GM12878 (cell line): ENCODE measurements at regions not wholly inside any gene's neighbourhood (a gene's known extent, or its start where the extent isn't known, plus 50 kb on each side); places are given as distances from the start of the nearest gene placed in this dataset.

Source experiments
- ATAC-seq: fragments of 200-7000 bp; cut with Tn5 transposase; 3 replicates; pipeline ENCODE4 v1.9.1; 2020; ENCODE audit warnings: mild to moderate bottlenecking, moderate library complexity
- BruUV-seq: library from RNA; stranded (reverse); fragments of 400-500 nt; replicated peaks from 2 replicates; lab custom pipeline; 2021; lab: Mats Ljungman, UMichigan
- CTCF ChIA-PET: fragments of 300-600 bp; sonication (Branson Sonifier 250); formaldehyde crosslinking; extraction: SDS; loops from one replicate; lab custom pipeline; 2021; ENCODE audit warnings: inconsistent platforms; lab: Yijun Ruan, JAX
- POLR2A ChIA-PET: fragments of 350-600 bp; formaldehyde crosslinking; extraction: SDS; loops from one replicate; lab custom pipeline; 2021; ENCODE audit warnings: inconsistent platforms; lab: Charles Lee
- RAD21 ChIA-PET: fragments of 300-600 bp; sonication (Branson Sonifier 250); formaldehyde crosslinking; loops from one replicate; lab custom pipeline; 2023; ENCODE audit warnings: antibody characterized with exemption; ENCODE audit not compliant: unreplicated experiment; lab: Charles Lee
- SMC1A ChIA-PET: fragments of 300-600 bp; sonication (Branson Sonifier 250); formaldehyde crosslinking; loops from one replicate; lab custom pipeline; 2023; ENCODE audit not compliant: unreplicated experiment, uncharacterized antibody; lab: Charles Lee
- DNase-seq: peaks from one replicate; pipeline ENCODE4 v3.0.0-alpha.2; 2011; ENCODE audit warnings: low read depth, low spot score
- FAIRE-seq: peaks from 3 replicates; lab custom pipeline; 2011; peaks lifted over from hg19 to GRCh38; lab: Jason Lieb, UNC
- H2AFZ ChIP-seq: 2 replicates; pipeline ENCODE4 v1.6.0; 2011; ENCODE audit warnings: low read depth, low read length, control low read depth; ENCODE audit not compliant: control insufficient read depth
- H3K27ac ChIP-seq: 2 replicates; pipeline ENCODE4 v1.5.1; 2011; ENCODE audit warnings: control low read depth; ENCODE audit not compliant: control insufficient read depth, insufficient read depth
- H3K27me3 ChIP-seq, 2 experiments: replicated peaks in 1 of 2; 2 replicates each; pipeline versions ENCODE4 v1.6.0 to v1.6.1; 2011; ENCODE audit warnings: low read length in 1 of 2; ENCODE audit not compliant: control insufficient read depth in 2 of 2, insufficient read depth in 2 of 2
- H3K36me3 ChIP-seq, 2 experiments: 2 replicates each; pipeline ENCODE4 v1.5.1; 2011; ENCODE audit warnings: low read length in 1 of 2; ENCODE audit not compliant: control insufficient read depth in 2 of 2, insufficient read depth in 2 of 2
- H3K4me1 ChIP-seq: 2 replicates; pipeline ENCODE4 v1.6.1; 2011; ENCODE audit warnings: mild to moderate bottlenecking, low read length, moderate library complexity, mixed read lengths; ENCODE audit not compliant: control insufficient read depth, insufficient read depth
- H3K4me2 ChIP-seq: 2 replicates; pipeline ENCODE4 v1.6.0; 2011; ENCODE audit warnings: control low read depth; ENCODE audit not compliant: control insufficient read depth, insufficient read depth
- H3K4me3 ChIP-seq: fragments of 200-600 bp; sonication (generic); 2 replicates; pipeline ENCODE4 v1.5.1; 2016
- H3K79me2 ChIP-seq: 2 replicates; pipeline ENCODE4 v1.6.0; 2011; ENCODE audit warnings: low read length; ENCODE audit not compliant: control insufficient read depth, insufficient read depth
- H3K9ac ChIP-seq: 2 replicates; pipeline ENCODE4 v1.8.0; 2011; ENCODE audit warnings: low read length, control low read depth, mixed read lengths; ENCODE audit not compliant: control insufficient read depth, insufficient read depth
- H3K9me3 ChIP-seq: replicated peaks from 3 replicates; pipeline ENCODE4 v1.5.1; 2011; ENCODE audit warnings: mild to moderate bottlenecking, low read length; ENCODE audit not compliant: control insufficient read depth, insufficient read depth
- H4K20me1 ChIP-seq: 2 replicates; pipeline ENCODE4 v1.6.0; 2011; ENCODE audit not compliant: control insufficient read depth, insufficient read depth
- CEBPB ChIP-seq, 2 experiments: fragments of 150-350 bp in 1 of 2; IDR thresholded peaks; 2 replicates each; pipeline ENCODE4 v1.6.1; 2012 to 2014; ENCODE audit warnings: low read depth in 2 of 2, low read length in 2 of 2, borderline replicate concordance in 1 of 2, inconsistent platforms in 1 of 2
- CEBPZ ChIP-seq: fragments of 150-350 bp; IDR thresholded peaks from 2 replicates; pipeline ENCODE4 v1.6.1; 2016; ENCODE audit warnings: low read depth, low read length
- CHD4 ChIP-seq: fragments of 200-600 bp; sonication (generic); IDR thresholded peaks from 2 replicates; pipeline ENCODE4 v1.6.1; 2016; ENCODE audit warnings: mild to moderate bottlenecking
- DPF2 ChIP-seq: fragments of 450-650 bp; IDR thresholded peaks from 2 replicates; pipeline ENCODE4 v1.6.1; 2017; ENCODE audit warnings: mild to moderate bottlenecking
- SUPT20H ChIP-seq: IDR thresholded peaks from 2 replicates; pipeline ENCODE4 v1.6.1; 2011; ENCODE audit warnings: low read depth, mild to moderate bottlenecking, low read length, moderate library complexity, borderline replicate concordance; ENCODE audit not compliant: control insufficient read depth
- ZSCAN29 ChIP-seq: fragments of 450-650 bp; IDR thresholded peaks from 2 replicates; pipeline ENCODE4 v1.6.1; 2017; ENCODE audit warnings: mild to moderate bottlenecking, moderate library complexity
- WGBS: methylation state at CpG from one replicate; pipeline ENCODE4 v1.1.6; 2016; ENCODE audit warnings: low lambda C conversion rate; ENCODE audit not compliant: insufficient replicate concordance, insufficient coverage; ENCODE audit errors: missing lambda C conversion rate; 5-methylcytosine and 5-hydroxymethylcytosine counted together
- in situ Hi-C: fragments of 300-500 bp; cut with MboI; formaldehyde crosslinking; loops from 9 replicates; pipeline ENCODE4 v1.14.3; 2018; ENCODE audit warnings: mixed read lengths
- intact Hi-C: fragments of 100-400 bp; cut with micrococcal nuclease; formaldehyde crosslinking; loops from one replicate; pipeline ENCODE4 v1.14.2; 2022; ENCODE audit not compliant: unreplicated experiment

- ATAC-seq (no peak), DNase-seq (no peak), FAIRE-seq (no peak)
- no peaks in the 10 kb centered on the region for H3K4me1 ChIP-seq
- H3K27me3 ChIP-seq: no peaks in the 10 kb centered on the region
- no peaks in the 10 kb centered on the region for H4K20me1 ChIP-seq
- H3K4me3 ChIP-seq: no peak overlapping the region
- no peaks in the 10 kb centered on the region; the same call in 2 of the 3 replicates for H3K9me3 ChIP-seq
- no peaks in the 10 kb centered on the region for H3K79me2 ChIP-seq
- no TSS peak for BruUV-seq
- POLR2A ChIA-PET: no interaction called here
- CTCF ChIA-PET: no interaction called here
- H3K27ac ChIP-seq: no peak overlapping the region
- RAD21 ChIA-PET: interaction anchor here (0.9 kb wide), 1 partner anchor 1292 kb away, joined by 4 read pairs; no protein-coding TSS in a partner anchor
- no peak overlapping the region for H3K9ac ChIP-seq
- no peak overlapping the region for H2AFZ ChIP-seq
- in situ Hi-C loops (no loop called here), intact Hi-C loops (loop anchor here (10.0 kb wide), 1 partner anchor 64 kb away; no protein-coding TSS in a partner anchor)
- no peak overlapping the region for H3K4me2 ChIP-seq
- TF ChIP-seq ZSCAN29: no peak
- TF ChIP-seq CHD4: no peak
- no peak for TF ChIP-seq DPF2
- TF ChIP-seq SUPT20H: no peak
- TF ChIP-seq, all 136 proteins: peak for 0
- 33% methylated on average over 5 of the region's 5 CpGs for WGBS
- no peaks in the 10 kb centered on the region for H3K36me3 ChIP-seq
- SMC1A ChIA-PET: no interaction called here
Observed at GRCh38 chr9:11348366-11348765, 735.6 kb upstream of the PTPRD start.

- FAIRE-seq (no peak), DNase-seq (no peak), ATAC-seq (no peak)
- Histone ChIP-seq H4K20me1 (no peaks in the 10 kb centered on the region), H3K36me3 (no peaks in the 10 kb centered on the region), H3K9ac (no peak overlapping the region), H3K27me3 (no peaks in the 10 kb centered on the region), H3K9me3 (no peaks in the 10 kb centered on the region; the same call in 2 of the 3 replicates), H3K4me3 (no peak overlapping the region), H3K27ac (no peak overlapping the region), H2AFZ (no peak overlapping the region), H3K4me2 (no peak overlapping the region), H3K4me1 (no peaks in the 10 kb centered on the region), H3K79me2 (no peaks in the 10 kb centered on the region)
- POLR2A ChIA-PET: no interaction called here
- intact Hi-C loops: loop anchor here (10.0 kb wide), 1 partner anchor 64 kb away; no protein-coding TSS in a partner anchor
- BruUV-seq: no TSS peak
- CTCF ChIA-PET: no interaction called here
- SMC1A ChIA-PET: interaction anchor here (0.6 kb wide), 1 partner anchor 8 kb away, joined by 3 read pairs; no protein-coding TSS in a partner anchor
- WGBS: 3% methylated on average over 5 of the region's 5 CpGs
- RAD21 ChIA-PET: no interaction called here
- in situ Hi-C loops: no loop called here
- TF ChIP-seq CEBPB (IDR thresholded peaks at IDR 0.05; ENCODE audit: borderline replicate concordance in 1 of 2, low read depth in 2 of 2, low read length in 2 of 2) (no peak), CEBPZ (no peak)
Observed at GRCh38 chr9:11349187-11349586, 736.4 kb upstream of the PTPRD start.
